B cell (primary cell): ENCODE measurements at regions not wholly inside any gene's neighbourhood (a gene's known extent, or its start where the extent isn't known, plus 50 kb on each side); places are given as distances from the start of the nearest gene placed in this dataset.

Experiments used
- ATAC-seq: fragments of 200-7000 bp; cut with Tn5 transposase; one replicate; pipeline ENCODE4 v1.10.0; 2021; ENCODE audit warnings: low read depth, mild to moderate bottlenecking, moderate number of reproducible peaks, moderate library complexity
- CTCF ChIA-PET: fragments of 350-600 bp; sonication (Branson Sonifier 250); formaldehyde crosslinking; loops from one replicate; lab custom pipeline; 2021; ENCODE audit warnings: antibody characterized with exemption, inconsistent platforms; lab: Charles Lee
- POLR2A ChIA-PET: fragments of 350-600 bp; sonication (Branson Sonifier 250); formaldehyde crosslinking; loops from one replicate; lab custom pipeline; 2021; ENCODE audit warnings: antibody characterized with exemption; lab: Charles Lee
- DNase-seq: peaks from one replicate; pipeline ENCODE4 v3.0.0; 2013
- H2AFZ ChIP-seq: 2 replicates; pipeline ENCODE4 v1.6.1; 2012; ENCODE audit warnings: mild to moderate bottlenecking, low read depth, low read length; ENCODE audit not compliant: insufficient read depth, poor library complexity, severe bottlenecking
- H3K27ac ChIP-seq, 2 donors: 1 replicate in 1 of 2; 2 replicates in 1 of 2; pipeline ENCODE4 v1.5.1; 2012 to 2013; ENCODE audit warnings: low read length in 2 of 2, mild to moderate bottlenecking in 2 of 2, moderate library complexity in 1 of 2
- H3K27me3 ChIP-seq, 4 experiments: fragments of 200-600 bp in 1 of 4; sonication (generic) in 1 of 4; replicated peaks in 1 of 4; 1 replicate in 2 of 4; 2 replicates in 2 of 4; pipeline versions ENCODE4 v1.6.1 to v1.7.0; 2013 to 2016; ENCODE audit warnings: low read length in 3 of 4, mild to moderate bottlenecking in 2 of 4, mixed read lengths in 1 of 4, moderate library complexity in 1 of 4; ENCODE audit not compliant: insufficient read depth in 4 of 4, control insufficient read depth in 3 of 4; ENCODE audit errors: control extremely low read depth in 1 of 4
- H3K36me3 ChIP-seq, 2 experiments: replicated peaks in 1 of 2; 1 replicate in 1 of 2; 2 replicates in 1 of 2; pipeline versions ENCODE4 v1.6.1 to v1.7.1; 2013; ENCODE audit warnings: low read length in 1 of 2; ENCODE audit not compliant: insufficient read depth in 2 of 2, control insufficient read depth in 1 of 2; ENCODE audit errors: control extremely low read depth in 1 of 2, extremely low read depth in 1 of 2
- H3K4me1 ChIP-seq, 2 donors: fragments of 200-600 bp in 1 of 2; sonication (generic) in 1 of 2; 1 replicate in 1 of 2; 2 replicates in 1 of 2; pipeline versions ENCODE4 v1.5.1 to v1.6.1; 2013 to 2017; ENCODE audit warnings: low read length in 2 of 2; ENCODE audit not compliant: control insufficient read depth in 2 of 2, insufficient read depth in 2 of 2
- H3K4me2 ChIP-seq: replicated peaks from 2 replicates; pipeline ENCODE3; 2012; ENCODE audit warnings: mild to moderate bottlenecking, low read depth, low read length; ENCODE audit not compliant: poor library complexity, severe bottlenecking
- H3K4me3 ChIP-seq, 5 experiments: fragments of 200-600 bp in 1 of 5; sonication (generic) in 1 of 5; 1 replicate in 3 of 5; 2 replicates in 2 of 5; pipeline versions ENCODE4 v1.5.1 to v1.7.0; 2011 to 2016; ENCODE audit warnings: low read length in 4 of 5, mild to moderate bottlenecking in 4 of 5, low read depth in 2 of 5, control low read depth in 1 of 5, moderate library complexity in 1 of 5; ENCODE audit not compliant: insufficient read depth in 1 of 5; ENCODE audit errors: control extremely low read depth in 1 of 5, extremely low read depth in 1 of 5
- H3K79me2 ChIP-seq: fragments of 200-600 bp; sonication (generic); one replicate; pipeline ENCODE4 v1.6.0; 2016; ENCODE audit warnings: low read length; ENCODE audit not compliant: control insufficient read depth, insufficient read depth
- H3K9ac ChIP-seq: fragments of 200-600 bp; sonication (generic); 2 replicates; pipeline ENCODE4 v1.6.1; 2017; ENCODE audit warnings: mild to moderate bottlenecking, low read length, moderate library complexity
- H3K9me3 ChIP-seq, 3 donors: one replicate each; pipeline versions ENCODE4 v1.6.1 to v1.7.1; 2013; ENCODE audit warnings: low read length in 2 of 3; ENCODE audit not compliant: control insufficient read depth in 2 of 3, insufficient read depth in 1 of 3; ENCODE audit errors: control extremely low read depth in 1 of 3
- H4K20me1 ChIP-seq: 2 replicates; pipeline ENCODE4 v1.6.0; 2012; ENCODE audit warnings: mild to moderate bottlenecking, low read length; ENCODE audit not compliant: insufficient read depth, control insufficient read depth, poor library complexity, severe bottlenecking
- H3K27ac Mint-ChIP-seq: one replicate; pipeline ENCODE4 v1.8.0; 2021; ENCODE audit warnings: mixed read lengths
- H3K27me3 Mint-ChIP-seq: one replicate; pipeline ENCODE4 v1.8.0; 2021; ENCODE audit warnings: mixed read lengths
- H3K4me1 Mint-ChIP-seq: one replicate; pipeline ENCODE4 v1.8.0; 2021; ENCODE audit warnings: mixed read lengths
- H3K4me3 Mint-ChIP-seq: one replicate; pipeline ENCODE4 v1.8.0; 2021; ENCODE audit warnings: mixed read lengths
- H3K9me3 Mint-ChIP-seq: one replicate; pipeline ENCODE4 v1.8.0; 2022; ENCODE audit warnings: mixed read lengths; ENCODE audit not compliant: insufficient read depth
- CTCF ChIP-seq: fragments of 200-600 bp; IDR thresholded peaks from one replicate; pipeline ENCODE4 v1.8.0; 2022; ENCODE audit warnings: antibody characterized with exemption, mild to moderate bottlenecking
- EZH2 ChIP-seq: IDR thresholded peaks from 2 replicates; pipeline ENCODE4 v1.6.1; 2012; ENCODE audit warnings: borderline replicate concordance, low read depth, mild to moderate bottlenecking, moderate library complexity, low read length; ENCODE audit not compliant: insufficient read depth, poor library complexity, severe bottlenecking
- WGBS: methylation state at CpG from one replicate; pipeline ENCODE4 v1.1.5; 2013; ENCODE audit warnings: missing lambda C conversion rate; ENCODE audit not compliant: insufficient coverage; 5-methylcytosine and 5-hydroxymethylcytosine counted together
- intact Hi-C: fragments of 100-400 bp; cut with micrococcal nuclease; formaldehyde crosslinking; loops from one replicate; pipeline ENCODE4 v1.10.0; 2022

GRCh38 chr17:77833769-77834168 lies 124.7 kb upstream of the TNRC6C start:
- intact Hi-C loops: no loop called here
- Histone ChIP-seq H3K36me3 (no peaks in the 10 kb centered on the region), H3K27ac (no peak overlapping the region), H3K4me2 (no peak overlapping the region), H3K4me3 (no peak overlapping the region), H3K27me3 (peaks cover 0 to 58% (median 21%) of the 10 kb centered on the region in 4 experiments), H4K20me1 (no peaks in the 10 kb centered on the region), H3K9ac (no peak overlapping the region), H3K9me3 (peaks cover 0 to 5% (median 0%) of the 10 kb centered on the region in 3 donors), H3K4me1 (peaks cover 5 to 7% of the 10 kb centered on the region in 2 donors), H2AFZ (no peak overlapping the region), H3K79me2 (no peaks in the 10 kb centered on the region)
- 73% methylated on average over 2 of the region's 5 CpGs for WGBS
- DNase-seq: no peak
- ATAC-seq: no peak
- no peaks in the 10 kb centered on the region for H3K9me3 Mint-ChIP-seq
- ChIA-PET CTCF (interaction anchor here (1.4 kb wide), 1 partner anchor 37 kb away, joined by 4 read pairs; no protein-coding TSS in a partner anchor), POLR2A (no interaction called here)
- H3K4me1 Mint-ChIP-seq: peaks cover 11% of the 10 kb centered on the region
- H3K4me3 Mint-ChIP-seq: no peak overlapping the region
- TF ChIP-seq CTCF (no peak), EZH2 (no peak)
- H3K27me3 Mint-ChIP-seq: peaks cover 58% of the 10 kb centered on the region
- no peak overlapping the region for H3K27ac Mint-ChIP-seq

- no peak overlapping the region for H3K4me3 ChIP-seq
- no peak overlapping the region for H2AFZ ChIP-seq
- POLR2A ChIA-PET: no interaction called here
- no peak overlapping the region for H3K4me3 Mint-ChIP-seq
- H3K36me3 ChIP-seq: no peaks in the 10 kb centered on the region
- peaks cover 0 to 65% (median 24%) of the 10 kb centered on the region in 4 experiments for H3K27me3 ChIP-seq
- WGBS: 29% methylated on average over 12 of the region's 12 CpGs
- no peak overlapping the region for H3K27ac ChIP-seq
- no peaks in the 10 kb centered on the region for H4K20me1 ChIP-seq
- ATAC-seq (peak; percentile 85), DNase-seq (no peak)
- H3K9ac ChIP-seq: no peak overlapping the region
- H3K4me1 ChIP-seq: peaks cover 7 to 10% of the 10 kb centered on the region in 2 donors
- no peak overlapping the region for H3K27ac Mint-ChIP-seq
- H3K9me3 ChIP-seq: peaks cover 0 to 5% (median 0%) of the 10 kb centered on the region in 3 donors
- H3K4me2 ChIP-seq: no peak overlapping the region
- H3K27me3 Mint-ChIP-seq: peaks cover 65% of the 10 kb centered on the region
- H3K79me2 ChIP-seq: no peaks in the 10 kb centered on the region
- H3K9me3 Mint-ChIP-seq: no peaks in the 10 kb centered on the region
- intact Hi-C loops: no loop called here
- TF ChIP-seq CTCF: no peak
- TF ChIP-seq EZH2: no peak
- CTCF ChIA-PET: interaction anchor here (0.8 to 1.4 kb wide), 2 partner anchors 35 to 37 kb away, joined by 3 to 4 read pairs; no protein-coding TSS in a partner anchor
- peaks cover 15% of the 10 kb centered on the region for H3K4me1 Mint-ChIP-seq
These were observed 124.1 kb upstream of the TNRC6C start for GRCh38 chr17:77834170-77835115.
